HG03558 (cell line): ENCODE measurements at regions not wholly inside any gene's neighbourhood (a gene's known extent, or its start where the extent isn't known, plus 50 kb on each side); places are given as distances from the start of the nearest gene placed in this dataset.
"Not testable (repeated sequence)": the region's sequence is repeated elsewhere in the genome, so short reads cannot be mapped to it uniquely, and the experiment has no call there.

Source experiments
- ATAC-seq: cut with Tn5 transposase; IDR thresholded peaks from one replicate; pipeline ENCODE4 v1.9.1; 2021; ENCODE audit warnings: moderate number of reproducible peaks; ENCODE audit not compliant: unreplicated experiment; ENCODE audit errors: extremely low read depth

DNA sequence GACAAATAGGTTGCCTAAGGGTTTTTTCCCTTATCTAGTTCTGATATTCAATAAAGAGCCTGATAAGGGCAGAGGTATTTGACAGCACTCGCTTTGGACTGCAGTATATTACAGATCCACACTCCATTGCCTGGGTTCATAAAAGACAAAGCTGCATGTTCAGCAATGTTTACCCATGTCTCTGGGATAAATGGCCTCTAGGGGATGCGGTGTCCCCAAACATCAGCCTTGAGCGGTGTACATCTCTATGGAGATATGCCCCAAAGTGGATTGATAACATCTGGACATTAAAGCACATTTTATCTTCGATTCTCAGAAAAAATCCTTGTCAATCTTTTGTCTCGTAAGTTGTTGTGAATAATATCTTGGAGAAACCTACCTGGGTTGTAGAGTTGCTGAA is 660.8 kb upstream of the AADAT start:
- ATAC-seq = no peak

DNA sequence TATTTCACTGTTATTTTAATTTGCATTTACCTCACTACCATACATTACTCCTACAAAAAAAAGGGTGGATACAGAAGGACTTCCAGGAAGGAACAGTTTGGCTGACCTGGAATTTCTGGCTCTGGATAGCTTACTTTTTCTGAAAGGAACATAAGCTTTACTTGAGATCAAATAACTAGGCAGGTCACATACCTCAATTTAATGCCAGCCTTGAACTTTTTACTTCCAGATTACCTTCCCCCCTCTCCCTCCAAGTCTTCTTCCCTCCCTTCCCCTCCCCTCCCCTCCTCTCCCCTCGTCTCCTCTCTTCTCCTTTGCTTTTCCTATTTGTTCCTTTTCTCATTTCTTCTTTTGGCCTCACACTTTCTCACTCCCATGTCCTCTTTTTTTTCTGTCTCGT is 659.2 kb upstream of the AADAT start:
- no peak for ATAC-seq

DNA sequence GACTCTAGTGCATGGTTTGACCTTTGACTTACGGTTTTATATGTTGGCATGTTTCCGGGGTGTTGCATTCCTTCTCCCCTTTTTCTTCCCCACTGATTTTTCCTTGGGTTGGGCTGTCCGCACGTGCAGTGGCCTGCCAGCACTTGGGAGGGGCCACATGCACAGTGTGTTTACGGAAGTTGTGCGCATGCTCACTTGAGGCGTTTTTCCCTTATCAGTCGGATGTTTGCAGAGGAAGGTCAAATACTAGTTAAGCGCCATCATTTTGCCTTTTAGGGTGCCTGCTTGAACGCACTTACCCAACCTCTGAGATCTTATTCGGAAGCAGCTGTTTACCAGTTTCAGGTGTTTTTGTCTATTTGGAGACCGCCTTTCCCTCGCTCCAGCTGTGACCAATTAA is 653.9 kb upstream of the AADAT start:
- ATAC-seq = no peak

DNA sequence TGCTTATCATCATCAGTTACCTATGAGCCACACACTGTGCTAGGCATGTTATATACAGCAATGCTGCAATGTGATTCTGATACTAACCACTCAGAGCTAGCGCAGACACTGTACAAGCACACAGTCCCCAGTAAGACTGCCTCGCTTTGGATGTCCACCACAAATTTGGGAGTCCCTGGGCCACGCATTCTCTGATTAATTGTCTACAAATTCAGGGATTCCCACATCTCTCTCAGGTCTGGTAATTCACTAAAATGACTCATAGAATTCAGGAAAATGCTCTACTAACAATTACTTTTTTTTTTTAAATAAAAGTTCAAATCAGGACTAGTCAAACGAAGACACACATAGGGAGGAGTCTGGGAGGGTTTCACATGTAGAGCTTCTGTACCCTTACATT is 652.1 kb upstream of the AADAT start:
- ATAC-seq = no peak

DNA sequence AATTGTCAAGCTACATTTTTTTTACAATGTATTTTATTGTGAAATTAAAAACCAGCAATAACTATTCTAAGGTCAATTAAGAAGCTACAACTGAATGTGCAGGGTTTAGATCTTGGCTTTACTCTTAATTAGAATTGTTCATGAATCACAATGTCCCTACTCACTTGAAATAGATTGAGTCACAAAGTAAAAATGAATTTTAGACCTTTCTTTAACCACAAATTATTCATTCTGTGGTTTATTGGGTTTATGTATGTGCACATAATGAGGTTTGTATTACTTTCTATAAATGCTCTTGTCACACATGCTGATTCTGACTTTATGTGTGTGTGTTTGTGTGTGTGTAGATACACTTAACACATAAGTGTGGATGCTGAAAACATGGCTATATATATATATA is 647.0 kb upstream of the AADAT start:
- ATAC-seq = no peak

DNA sequence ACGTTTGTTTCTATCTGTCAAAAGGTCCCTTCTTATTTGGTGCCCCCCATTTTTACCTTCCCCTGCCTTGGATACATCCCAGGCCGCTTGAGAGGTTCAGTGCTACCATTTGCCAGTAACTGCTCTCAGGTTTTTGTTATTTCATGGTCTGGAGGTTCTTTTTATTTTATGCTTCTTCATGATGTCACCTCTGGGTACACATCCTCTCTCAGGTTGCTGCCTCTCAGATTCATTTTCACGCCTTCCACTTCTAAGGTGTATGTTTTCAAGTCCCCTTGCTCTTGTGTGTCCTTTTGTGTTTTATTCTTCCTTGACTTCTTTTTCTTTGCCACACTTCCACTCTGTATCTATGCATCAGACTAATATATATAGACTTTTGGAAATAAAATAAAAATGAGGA is 640.1 kb upstream of the AADAT start:
- ATAC-seq = no peak

DNA sequence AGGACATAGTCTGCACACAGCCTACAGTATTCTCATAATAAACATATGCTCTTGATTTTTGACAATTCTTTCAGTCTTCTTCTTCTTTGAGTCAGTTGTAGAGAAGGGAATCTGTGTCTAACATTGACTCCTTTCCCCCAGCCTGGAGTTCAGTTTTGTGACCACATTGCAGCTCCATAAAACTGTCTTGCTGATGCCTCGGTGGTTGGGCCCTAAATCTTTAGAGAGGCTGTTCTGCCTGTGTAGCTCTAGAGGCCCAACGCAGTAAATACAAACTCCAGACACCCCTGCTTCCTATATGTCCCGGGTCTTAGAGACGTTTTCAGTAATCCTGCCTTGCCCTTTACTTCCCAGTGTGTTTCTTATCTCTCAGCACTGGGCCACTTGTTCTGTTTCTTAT is 639.5 kb upstream of the AADAT start:
- no peak for ATAC-seq

DNA sequence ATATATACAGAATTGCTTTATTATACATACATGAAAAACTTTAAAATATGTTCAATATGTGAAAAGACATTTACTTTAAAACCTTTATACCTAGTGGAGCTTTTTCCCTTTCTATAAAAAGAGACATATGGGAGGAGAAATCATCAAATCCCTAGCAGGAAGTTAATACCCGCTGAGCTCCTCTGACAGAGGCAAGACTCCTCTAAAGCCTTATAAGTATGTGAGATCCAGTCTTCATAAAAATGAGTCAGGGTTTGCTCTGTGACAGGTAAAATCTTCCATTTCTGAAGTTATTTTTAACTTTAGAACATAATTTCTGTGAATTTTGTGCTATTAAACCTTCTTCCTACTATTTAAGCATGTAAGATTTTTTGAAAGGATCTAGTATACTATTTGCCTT is 634.4 kb upstream of the AADAT start:
- ATAC-seq = no peak

DNA sequence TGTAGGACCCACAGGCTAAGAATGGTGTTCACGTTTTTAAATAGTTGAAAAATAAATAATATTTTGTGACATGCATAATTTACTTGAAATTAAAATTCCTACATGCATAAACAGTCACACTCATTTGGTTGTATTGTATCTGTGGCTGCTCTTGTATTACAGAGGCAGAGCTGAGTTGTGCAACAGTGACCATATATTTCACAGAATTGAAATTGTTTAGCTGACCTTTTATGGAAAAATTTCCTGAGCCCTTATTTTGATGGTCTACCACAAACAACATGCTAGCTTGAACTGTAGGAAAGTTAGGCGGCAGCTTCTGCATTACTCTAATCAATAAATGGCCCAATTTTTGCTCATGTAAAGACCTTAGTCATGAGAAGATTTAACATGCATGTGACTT is 633.4 kb upstream of the AADAT start:
- no peak for ATAC-seq

DNA sequence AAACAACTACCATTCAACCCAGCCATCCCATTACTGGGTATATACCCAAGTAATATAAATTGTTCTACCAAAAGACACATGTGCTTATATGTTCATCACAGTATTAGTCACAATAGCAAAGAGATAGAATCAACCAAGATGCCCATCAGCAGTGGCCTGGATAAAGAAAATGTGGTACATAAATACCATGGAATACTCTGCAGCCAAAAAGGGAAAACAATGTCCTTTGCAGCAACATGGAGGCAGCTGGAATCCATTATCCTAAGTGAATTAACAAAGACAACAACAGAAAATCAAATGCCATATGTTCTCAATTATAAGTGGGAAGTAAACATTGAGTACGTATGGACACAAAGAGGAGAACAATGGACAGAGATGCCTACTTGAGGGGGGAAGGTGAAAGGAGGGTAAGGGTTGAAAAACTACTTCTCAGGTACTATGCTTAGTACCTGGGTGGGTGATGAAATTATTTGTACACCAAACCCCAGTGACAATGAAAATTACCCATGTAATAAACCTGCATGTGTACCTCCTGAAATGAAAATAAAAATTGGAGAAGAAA is 632.1 kb upstream of the AADAT start:
- ATAC-seq = no peak

DNA sequence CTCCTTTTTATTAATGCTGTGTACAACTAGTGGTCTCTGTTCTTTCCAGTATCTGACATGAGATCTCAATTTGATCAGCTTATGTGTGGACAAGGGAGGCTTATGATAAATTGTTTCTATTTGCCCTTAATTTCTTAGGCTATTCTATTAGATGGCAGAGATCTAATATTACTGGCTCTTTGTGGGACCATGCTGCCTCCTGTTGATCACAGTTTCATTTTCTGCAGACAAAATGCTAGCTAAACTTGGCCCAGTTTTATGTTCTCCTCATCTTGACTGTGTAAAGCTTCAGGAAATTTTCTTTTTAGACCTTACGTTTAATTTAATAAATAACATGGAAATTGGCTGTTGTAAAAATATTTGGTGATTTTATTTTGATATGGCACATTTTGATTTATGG is 627.1 kb upstream of the AADAT start:
- no peak for ATAC-seq

DNA sequence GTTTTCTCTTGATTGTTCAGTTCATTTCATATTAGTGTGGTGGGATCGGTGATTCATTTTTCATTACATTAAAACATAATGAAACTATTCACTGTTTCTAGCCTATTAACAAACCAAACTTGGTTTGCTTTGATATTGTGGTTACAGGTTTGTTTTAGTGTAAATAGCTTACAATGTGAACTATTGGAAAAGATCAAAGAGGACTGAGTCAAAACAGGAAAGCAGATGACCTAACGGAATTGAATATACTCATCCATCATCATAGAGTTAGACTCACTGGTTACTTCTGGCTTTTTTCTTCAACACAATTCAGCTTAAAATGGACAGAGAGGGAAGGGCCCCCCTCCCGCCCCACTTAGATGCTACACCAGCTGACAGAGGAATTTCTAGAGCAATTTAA is 616.2 kb upstream of the AADAT start:
- ATAC-seq = no peak

DNA sequence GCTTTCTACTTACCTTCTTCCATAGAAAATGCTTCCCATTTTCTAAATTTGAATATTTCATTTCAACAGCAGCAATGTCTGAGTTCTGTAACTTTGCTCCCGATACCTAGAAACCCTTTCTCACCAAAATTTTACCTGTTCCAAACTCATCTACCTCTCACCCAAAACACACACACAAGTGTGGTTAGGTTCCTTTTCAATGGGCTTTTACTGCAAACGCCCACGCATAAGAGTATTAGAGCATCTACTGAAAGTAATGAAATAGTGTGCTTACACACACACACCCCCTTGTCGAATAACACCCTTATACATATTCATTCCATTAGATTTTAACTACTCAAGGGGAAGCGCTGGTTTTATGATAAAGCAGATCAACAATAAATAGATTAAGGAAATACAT is 610.3 kb upstream of the AADAT start:
- ATAC-seq = no peak

DNA sequence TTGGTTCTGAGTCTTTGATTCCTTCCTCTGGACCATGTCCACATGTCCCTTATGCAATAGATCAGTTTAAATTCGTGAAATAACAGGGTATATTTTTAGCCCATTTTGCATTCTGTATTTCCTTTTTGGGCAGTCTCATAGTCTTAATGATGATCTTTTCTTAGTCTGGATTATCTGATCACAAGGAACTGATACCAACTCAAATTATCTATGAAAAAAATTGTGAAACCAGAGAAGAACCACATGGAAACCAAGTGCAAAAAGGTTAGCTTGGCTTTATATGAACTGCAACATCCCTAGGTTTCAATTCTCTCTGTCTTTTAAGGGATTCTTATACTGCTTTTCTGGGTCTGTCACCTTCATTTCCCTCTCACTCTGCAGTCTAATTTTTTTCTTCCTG is 608.6 kb upstream of the AADAT start:
- ATAC-seq = peak; percentile 34

DNA sequence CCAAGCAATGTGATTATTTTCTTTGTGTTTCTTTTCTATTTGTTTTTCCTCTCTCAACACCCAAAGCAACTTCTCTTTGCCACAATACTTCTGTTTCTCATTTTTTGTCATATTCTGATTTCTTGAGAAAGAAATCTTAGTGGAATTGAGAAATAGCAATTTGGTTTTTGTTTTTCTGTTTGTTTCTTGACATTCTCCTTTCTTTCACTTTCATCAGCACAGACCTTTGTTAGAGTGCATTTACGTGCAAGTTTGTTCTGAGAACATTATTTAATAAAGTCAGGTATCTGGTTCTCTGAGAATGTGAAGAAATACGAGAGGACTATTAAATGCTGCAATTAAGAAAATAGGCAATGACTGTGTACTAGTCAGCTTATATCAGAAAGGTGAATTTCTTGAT is 608.1 kb upstream of the AADAT start:
- ATAC-seq = peak; percentile 39

DNA sequence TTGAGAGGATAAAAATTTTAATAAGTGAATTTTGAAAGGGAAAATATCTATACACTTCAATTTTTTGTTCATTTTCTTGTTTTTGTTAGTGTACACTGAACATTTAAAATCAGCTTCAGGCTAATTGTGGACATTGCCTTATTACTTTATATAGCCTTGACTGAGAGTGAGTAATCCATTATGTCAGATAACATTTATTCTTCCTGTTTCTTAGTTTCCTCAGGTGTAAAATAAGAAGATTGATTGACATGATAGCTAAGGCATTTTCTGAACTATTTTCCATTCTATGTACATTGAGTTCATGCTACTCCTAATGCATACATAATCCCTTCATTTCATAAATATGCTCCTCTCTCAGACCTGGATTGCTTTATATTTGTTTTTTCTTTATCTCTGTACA is 607.3 kb upstream of the AADAT start:
- no peak for ATAC-seq

DNA sequence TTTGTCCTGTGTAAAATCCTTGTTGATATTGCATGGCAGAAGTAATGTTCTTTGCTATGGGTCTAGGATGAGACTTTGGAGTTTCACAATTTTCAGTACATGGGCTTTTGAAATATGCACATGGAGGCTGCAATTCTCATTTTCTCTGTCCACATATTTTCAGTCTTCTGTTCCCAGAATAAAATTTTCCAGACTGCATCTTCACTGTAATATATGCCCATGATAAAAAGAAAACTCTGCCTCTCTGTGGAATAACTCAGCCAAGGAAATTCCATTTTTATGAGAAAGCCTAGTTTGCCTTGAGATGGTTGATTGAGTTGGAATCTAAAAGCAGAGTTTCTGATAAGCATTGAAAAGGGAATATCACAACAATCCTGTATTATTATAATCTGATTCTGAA is 601.4 kb upstream of the AADAT start:
- ATAC-seq = no peak

DNA sequence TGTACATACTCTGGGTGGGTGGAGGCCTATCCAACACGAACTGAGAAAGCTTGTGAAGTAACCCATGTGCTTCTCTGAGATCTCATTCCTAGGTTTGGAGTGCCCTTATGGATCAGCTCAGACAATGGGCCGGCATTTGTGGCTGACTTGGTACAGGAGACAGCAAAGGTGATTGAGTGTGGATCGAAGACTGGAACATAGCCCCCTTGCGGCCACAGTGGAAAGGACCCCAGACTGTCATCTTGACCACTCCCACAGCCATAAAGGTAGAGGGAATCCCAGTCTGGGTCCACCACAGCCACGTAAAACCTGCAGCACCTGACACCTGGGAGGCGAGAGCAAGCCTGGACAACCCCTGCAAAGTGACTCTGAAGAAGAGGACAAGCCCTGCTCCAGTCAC is 598.0 kb upstream of the AADAT start:
- ATAC-seq = no peak

DNA sequence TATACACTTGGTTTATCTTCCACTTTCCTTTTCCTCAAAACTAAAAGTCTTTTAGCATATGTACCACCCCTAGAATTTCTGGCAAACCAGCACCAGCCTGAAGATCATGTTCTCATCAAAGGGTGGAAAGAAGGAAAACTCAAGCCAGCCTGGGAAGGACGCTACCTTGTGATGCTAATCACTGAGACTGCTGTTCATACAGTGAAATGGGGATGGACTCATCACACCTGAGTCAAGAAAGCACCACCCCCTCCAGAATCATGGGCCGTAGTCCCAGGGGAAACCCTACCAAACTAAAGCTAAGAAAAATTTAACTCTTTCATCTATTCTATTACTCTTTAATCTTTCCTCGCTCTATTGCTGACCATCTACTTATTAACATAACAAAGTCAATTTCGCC is 595.9 kb upstream of the AADAT start:
- not testable (repeated sequence) for ATAC-seq

DNA sequence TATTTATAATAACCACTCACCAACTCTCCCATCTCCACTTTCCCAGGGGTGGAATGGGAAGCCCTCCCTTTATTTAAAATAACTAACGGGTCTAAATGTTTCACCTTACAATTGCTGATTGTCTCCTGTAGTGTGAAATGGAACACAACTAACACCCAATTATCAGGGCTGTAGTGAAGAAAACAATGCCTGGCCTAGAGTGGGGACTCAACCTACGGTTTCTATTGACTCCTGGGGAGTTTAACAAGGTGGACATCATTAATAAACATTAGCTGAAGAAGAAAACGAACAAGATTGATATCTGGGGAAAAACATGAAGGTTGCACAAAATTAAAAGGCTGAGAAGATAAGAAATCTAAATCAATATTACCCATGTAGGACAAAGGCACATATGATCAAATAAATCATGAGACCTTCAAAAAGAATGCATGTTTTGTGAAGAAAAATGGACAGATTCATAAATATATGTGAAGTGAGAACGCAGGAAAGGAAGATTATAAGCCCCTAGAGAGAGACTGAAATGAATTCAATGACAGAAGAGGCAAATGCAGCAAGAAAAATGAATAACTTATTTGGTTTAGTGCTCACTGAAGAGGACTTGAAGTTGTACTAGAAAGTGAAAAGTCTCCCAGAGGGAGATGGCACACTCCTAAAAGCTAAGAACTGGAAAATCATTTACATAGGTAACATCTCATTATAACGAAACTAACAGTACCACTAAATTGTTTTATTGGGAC is 593.0 kb upstream of the AADAT start:
- no peak for ATAC-seq

DNA sequence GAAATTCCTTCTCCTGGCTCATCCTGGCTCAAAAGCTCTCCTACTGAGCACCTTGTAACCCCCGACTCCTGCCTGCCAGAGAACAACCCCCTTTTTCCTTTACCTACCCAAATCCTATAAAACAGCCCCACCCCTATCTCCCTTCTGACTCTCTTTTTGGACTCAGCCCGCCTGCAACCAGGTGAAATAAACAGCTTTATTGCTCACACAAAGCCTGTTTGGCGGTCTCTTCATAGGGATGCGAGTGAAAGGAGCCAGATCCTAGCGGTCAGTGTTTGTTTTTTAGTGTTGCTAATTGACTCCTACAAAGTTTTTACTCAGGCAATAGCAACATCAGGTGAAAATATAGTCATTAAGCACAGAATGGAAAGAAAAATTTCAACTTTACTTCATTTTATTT is 592.3 kb upstream of the AADAT start:
- not testable (repeated sequence) for ATAC-seq

DNA sequence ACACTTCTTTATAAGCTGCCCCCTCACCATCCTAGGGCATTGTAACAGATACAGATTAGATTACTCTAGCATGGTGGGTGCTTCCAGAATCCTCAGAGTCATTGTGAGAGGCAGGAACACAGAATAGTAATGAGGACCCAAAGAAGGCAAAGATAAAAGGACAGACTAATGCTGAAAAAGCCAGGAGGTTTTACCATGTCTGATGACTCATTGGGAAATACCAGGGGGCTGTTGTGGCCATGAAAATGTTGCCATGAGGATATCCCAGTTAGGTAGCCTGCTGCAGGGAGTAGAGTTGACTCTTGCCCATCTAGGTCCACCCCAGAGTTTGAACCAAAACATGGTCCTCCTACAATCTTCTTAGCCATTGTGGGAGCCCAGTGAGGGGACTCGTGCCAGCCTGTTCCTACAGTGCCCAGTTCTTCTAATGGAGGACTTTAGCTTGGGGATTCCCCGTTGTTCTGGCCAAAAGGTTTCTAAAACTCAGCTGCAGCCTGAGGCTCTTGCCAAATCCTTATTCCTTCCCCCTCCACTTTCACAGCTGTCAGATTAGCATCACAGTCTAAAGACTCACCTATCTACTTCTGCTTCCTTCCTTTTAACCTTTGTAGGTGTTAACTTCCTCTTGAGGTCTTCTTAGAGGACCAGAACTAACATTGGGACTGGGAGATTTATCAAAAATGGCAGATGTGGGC is 586.0 kb upstream of the AADAT start:
- ATAC-seq = no peak
